Neural progenitor cell (in vitro differentiated cells): ENCODE measurements at regions not wholly inside any gene's neighbourhood (a gene's known extent, or its start where the extent isn't known, plus 50 kb on each side); places are given as distances from the start of the nearest gene placed in this dataset.

Source experiments
- DNase-seq: peaks from one replicate; pipeline ENCODE4 v3.0.0-alpha.2; 2016; ENCODE audit warnings: low spot score
- H2AFZ ChIP-seq: fragments of 200-600 bp; sonication (generic); replicated peaks from 2 replicates; pipeline ENCODE4 v1.6.1; 2016; ENCODE audit warnings: antibody characterized with exemption
- H3F3A ChIP-seq: fragments of 200-600 bp; sonication (generic); 2 replicates; pipeline ENCODE4 v1.6.1; 2016; ENCODE audit warnings: antibody characterized with exemption, low read depth
- H3K27ac ChIP-seq: fragments of 200-600 bp; sonication (generic); 2 replicates; pipeline ENCODE4 v1.5.1; 2016; ENCODE audit warnings: mild to moderate bottlenecking
- H3K27me3 ChIP-seq: fragments of 200-600 bp; sonication (generic); 2 replicates; pipeline ENCODE4 v1.6.1; 2016; ENCODE audit warnings: mild to moderate bottlenecking, moderate library complexity
- H3K36me3 ChIP-seq: fragments of 200-600 bp; sonication (generic); 2 replicates; pipeline ENCODE4 v1.5.1; 2016
- H3K4me1 ChIP-seq: fragments of 200-600 bp; sonication (generic); 2 replicates; pipeline ENCODE4 v1.6.1; 2016; ENCODE audit warnings: mixed run types
- H3K4me2 ChIP-seq: fragments of 200-600 bp; sonication (generic); 2 replicates; pipeline ENCODE4 v1.6.1; 2016
- H3K4me3 ChIP-seq: fragments of 200-600 bp; sonication (generic); 2 replicates; pipeline ENCODE4 v1.5.1; 2016
- H3K79me2 ChIP-seq: fragments of 200-600 bp; sonication (generic); 2 replicates; pipeline ENCODE4 v1.6.1; 2016; ENCODE audit warnings: low read depth
- H3K9ac ChIP-seq: fragments of 200-600 bp; sonication (generic); 2 replicates; pipeline ENCODE4 v1.6.1; 2016
- H3K9me3 ChIP-seq: fragments of 200-600 bp; sonication (generic); 2 replicates; pipeline ENCODE4 v1.5.1; 2016; ENCODE audit warnings: low read depth
- H4K20me1 ChIP-seq: fragments of 200-600 bp; sonication (generic); 2 replicates; pipeline ENCODE4 v1.6.1; 2016; ENCODE audit warnings: low read depth
- H3K27ac Mint-ChIP-seq: 3 replicates; pipeline ENCODE4 v1.8.0; 2021; ENCODE audit warnings: mixed read lengths
- H3K27me3 Mint-ChIP-seq: 2 replicates; pipeline ENCODE4 v1.8.0; 2022; ENCODE audit warnings: low read depth, mild to moderate bottlenecking, inconsistent platforms, moderate library complexity, mixed read lengths; ENCODE audit not compliant: insufficient read depth
- H3K36me3 Mint-ChIP-seq: 3 replicates; pipeline ENCODE4 v1.8.0; 2021; ENCODE audit warnings: mixed read lengths
- H3K4me1 Mint-ChIP-seq: 3 replicates; pipeline ENCODE4 v1.8.0; 2021; ENCODE audit warnings: mixed read lengths
- H3K4me3 Mint-ChIP-seq: 3 replicates; pipeline ENCODE4 v1.8.0; 2021; ENCODE audit warnings: mild to moderate bottlenecking, moderate library complexity, mixed read lengths
- H3K9me3 Mint-ChIP-seq: 3 replicates; pipeline ENCODE4 v1.8.0; 2020; ENCODE audit warnings: mixed read lengths
- EZH2 ChIP-seq: fragments of 200-600 bp; sonication (generic); IDR thresholded peaks from 2 replicates; pipeline ENCODE4 v1.6.1; 2017; ENCODE audit warnings: antibody characterized with exemption, mild to moderate bottlenecking, moderate library complexity
- EZH2phosphoT487 ChIP-seq: fragments of 200-600 bp; sonication (generic); IDR thresholded peaks from 2 replicates; pipeline ENCODE4 v1.6.1; 2017; ENCODE audit warnings: antibody characterized with exemption
- TF ChIP-seq, protein P1 (sequence below): fragments of 200-600 bp; sonication (generic); IDR thresholded peaks from 2 replicates; pipeline ENCODE4 v1.5.1; 2017; ENCODE audit warnings: antibody characterized with exemption, mild to moderate bottlenecking

GRCh38 chr6:151154418-151154817 is 85.3 kb upstream of the AKAP12 start:
- Mint-ChIP-seq H3K9me3 (peaks cover 2% of the 10 kb centered on the region), H3K36me3 (no peaks in the 10 kb centered on the region), H3K27ac (peak overlapping the region; percentile 27), H3K27me3 (no peaks in the 10 kb centered on the region), H3K4me3 (no peak overlapping the region), H3K4me1 (peaks cover 14% of the 10 kb centered on the region)
- Histone ChIP-seq H3K27me3 (no peaks in the 10 kb centered on the region), H3K9me3 (no peaks in the 10 kb centered on the region), H3K36me3 (no peaks in the 10 kb centered on the region), H3K9ac (no peak overlapping the region), H3K4me2 (no peak overlapping the region), H3K27ac (no peak overlapping the region), H3K4me1 (peaks cover 6% of the 10 kb centered on the region), H3F3A (peaks cover 11% of the 10 kb centered on the region), H4K20me1 (no peaks in the 10 kb centered on the region), H2AFZ (no peak overlapping the region), H3K79me2 (no peaks in the 10 kb centered on the region), H3K4me3 (no peak overlapping the region)
- TF ChIP-seq, protein P1, sequence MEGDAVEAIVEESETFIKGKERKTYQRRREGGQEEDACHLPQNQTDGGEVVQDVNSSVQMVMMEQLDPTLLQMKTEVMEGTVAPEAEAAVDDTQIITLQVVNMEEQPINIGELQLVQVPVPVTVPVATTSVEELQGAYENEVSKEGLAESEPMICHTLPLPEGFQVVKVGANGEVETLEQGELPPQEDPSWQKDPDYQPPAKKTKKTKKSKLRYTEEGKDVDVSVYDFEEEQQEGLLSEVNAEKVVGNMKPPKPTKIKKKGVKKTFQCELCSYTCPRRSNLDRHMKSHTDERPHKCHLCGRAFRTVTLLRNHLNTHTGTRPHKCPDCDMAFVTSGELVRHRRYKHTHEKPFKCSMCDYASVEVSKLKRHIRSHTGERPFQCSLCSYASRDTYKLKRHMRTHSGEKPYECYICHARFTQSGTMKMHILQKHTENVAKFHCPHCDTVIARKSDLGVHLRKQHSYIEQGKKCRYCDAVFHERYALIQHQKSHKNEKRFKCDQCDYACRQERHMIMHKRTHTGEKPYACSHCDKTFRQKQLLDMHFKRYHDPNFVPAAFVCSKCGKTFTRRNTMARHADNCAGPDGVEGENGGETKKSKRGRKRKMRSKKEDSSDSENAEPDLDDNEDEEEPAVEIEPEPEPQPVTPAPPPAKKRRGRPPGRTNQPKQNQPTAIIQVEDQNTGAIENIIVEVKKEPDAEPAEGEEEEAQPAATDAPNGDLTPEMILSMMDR = no peak
- TF ChIP-seq EZH2phosphoT487 = no peak
- TF ChIP-seq EZH2 = no peak
- DNase-seq = no peak

DNA sequence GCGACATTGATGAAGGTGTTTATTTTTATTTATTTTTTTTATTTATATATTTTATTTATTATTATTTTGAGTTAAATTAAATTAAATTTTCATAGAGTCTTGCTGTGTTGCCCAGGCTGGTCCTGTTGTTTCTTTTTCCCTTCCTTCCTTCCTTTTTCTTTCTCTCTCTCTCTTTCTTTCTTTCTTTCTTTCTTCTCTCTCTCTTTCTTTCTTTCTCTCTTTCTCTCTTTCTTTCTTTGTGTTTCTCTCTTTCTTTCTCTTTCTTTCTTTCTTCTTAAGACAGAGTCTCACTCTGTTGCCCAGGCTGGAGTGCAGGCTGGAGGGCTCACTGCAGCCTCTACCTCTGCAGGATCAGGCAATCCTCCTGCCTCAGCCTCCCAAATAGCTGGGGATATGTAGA is 84.7 kb upstream of the AKAP12 start:
- H3K9me3 ChIP-seq = no peaks in the 10 kb centered on the region
- Mint-ChIP-seq H3K27me3 (peaks cover 2% of the 10 kb centered on the region), H3K36me3 (no peaks in the 10 kb centered on the region), H3K27ac (no peak overlapping the region), H3K4me3 (no peak overlapping the region), H3K9me3 (peaks cover 2% of the 10 kb centered on the region), H3K4me1 (peaks cover 11% of the 10 kb centered on the region)
- no peaks in the 10 kb centered on the region for H3K27me3 ChIP-seq
- no peak overlapping the region for H2AFZ ChIP-seq
- no peak overlapping the region for H3K27ac ChIP-seq
- TF ChIP-seq, protein P1 = no peak
- TF ChIP-seq EZH2 = no peak
- no peak for TF ChIP-seq EZH2phosphoT487
- H3F3A ChIP-seq = peaks cover 11% of the 10 kb centered on the region
- H3K36me3 ChIP-seq = no peaks in the 10 kb centered on the region
- no peak overlapping the region for H3K4me2 ChIP-seq
- no peaks in the 10 kb centered on the region for H3K79me2 ChIP-seq
- peaks cover 6% of the 10 kb centered on the region for H3K4me1 ChIP-seq
- no peaks in the 10 kb centered on the region for H4K20me1 ChIP-seq
- no peak for DNase-seq
- no peak overlapping the region for H3K9ac ChIP-seq
- H3K4me3 ChIP-seq = no peak overlapping the region

DNA sequence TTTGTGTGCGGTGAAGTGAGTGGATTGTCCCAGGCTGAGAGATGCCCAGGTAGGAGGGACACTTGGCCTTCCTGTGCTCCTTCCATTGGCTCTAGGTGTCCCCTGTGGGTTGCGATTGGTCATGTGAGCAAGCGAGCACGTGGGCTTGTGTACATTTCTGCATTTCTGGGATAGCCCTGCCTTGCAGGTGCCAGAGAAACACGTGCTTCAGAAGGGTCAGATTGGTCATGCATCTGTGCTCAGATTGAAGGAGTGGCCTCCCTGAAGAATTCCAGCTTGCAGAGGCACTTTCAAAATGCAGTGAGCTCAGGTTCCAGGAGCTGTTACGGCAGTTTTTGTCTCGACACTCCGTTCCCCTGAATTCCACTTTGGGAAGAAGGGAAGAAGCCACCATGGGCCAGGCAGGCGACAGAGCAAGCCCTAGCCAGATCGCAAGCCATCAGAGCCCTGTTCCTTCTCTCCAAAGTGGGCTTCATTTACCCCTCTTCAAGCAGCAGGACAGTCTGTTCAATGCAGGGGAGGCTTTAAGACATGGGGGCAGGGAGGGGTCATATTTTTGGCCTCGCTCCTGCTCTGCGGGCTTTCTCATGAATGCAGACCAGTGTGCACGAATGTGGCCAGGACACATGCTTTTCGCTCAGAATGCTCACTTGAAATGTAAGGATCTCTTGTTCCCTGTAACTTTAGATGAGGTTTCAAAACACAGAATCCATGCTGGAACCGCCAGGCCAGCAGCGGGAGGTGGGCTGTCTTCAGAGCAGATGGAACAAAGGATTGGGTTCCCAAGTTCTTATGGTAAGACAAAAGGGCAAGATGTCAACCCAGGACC is 78.6 kb upstream of the AKAP12 start:
- peak overlapping the region; percentile 90 for H3K27ac Mint-ChIP-seq
- Histone ChIP-seq H3K27ac (no peak overlapping the region), H3F3A (no peaks in the 10 kb centered on the region), H3K9me3 (no peaks in the 10 kb centered on the region), H2AFZ (peak overlapping the region; percentile 89), H3K4me3 (no peak overlapping the region), H3K27me3 (no peaks in the 10 kb centered on the region), H4K20me1 (no peaks in the 10 kb centered on the region), H3K36me3 (no peaks in the 10 kb centered on the region), H3K79me2 (no peaks in the 10 kb centered on the region), H3K4me2 (no peak overlapping the region), H3K9ac (no peak overlapping the region), H3K4me1 (peaks cover 10% of the 10 kb centered on the region)
- peak overlapping the region; percentile 55 for H3K4me3 Mint-ChIP-seq
- DNase-seq = no peak
- no peaks in the 10 kb centered on the region for H3K9me3 Mint-ChIP-seq
- TF ChIP-seq EZH2 = no peak
- no peak for TF ChIP-seq EZH2phosphoT487
- TF ChIP-seq, protein P1 = no peak
- peaks cover 5% of the 10 kb centered on the region for H3K27me3 Mint-ChIP-seq
- H3K36me3 Mint-ChIP-seq = no peaks in the 10 kb centered on the region
- peaks cover 23% of the 10 kb centered on the region for H3K4me1 Mint-ChIP-seq
